OCI-LY3 (cell line): ENCODE measurements at regions not wholly inside any gene's neighbourhood (a gene's known extent, or its start where the extent isn't known, plus 50 kb on each side); places are given as distances from the start of the nearest gene placed in this dataset.

Experiments used
- CTCF ChIP-seq: fragments of 200-600, 300-600 bp; sonication (generic); IDR thresholded peaks from 2 replicates; pipeline ENCODE4 v1.5.1; 2014; ENCODE audit warnings: antibody characterized with exemption, low read length, low read depth
- EZH2phosphoT487 ChIP-seq: fragments of 200-600 bp; shearing (Covaris generic); IDR thresholded peaks from 2 replicates; pipeline ENCODE4 v1.6.1; 2018; ENCODE audit warnings: antibody characterized with exemption, mixed run types, low read depth

GRCh38 chr3:6491768-6492167, 369.1 kb upstream of the GRM7 start:
- no peak for TF ChIP-seq CTCF
- no peak for TF ChIP-seq EZH2phosphoT487
